Keratinocyte (primary cell): ENCODE measurements at regions not wholly inside any gene's neighbourhood (a gene's known extent, or its start where the extent isn't known, plus 50 kb on each side); places are given as distances from the start of the nearest gene placed in this dataset.

ENCODE experiments used
- DNase-seq: peaks from one replicate; pipeline ENCODE4 v3.0.0-alpha.2; 2011; ENCODE audit warnings: low read depth, missing footprints, low spot score
- FAIRE-seq: peaks from 2 replicates; lab custom pipeline; 2011; peaks lifted over from hg19 to GRCh38; lab: Jason Lieb, UNC
- H2AFZ ChIP-seq: 2 replicates; pipeline ENCODE4 v1.6.0; 2012; ENCODE audit warnings: low read length, control low read depth, inconsistent platforms; ENCODE audit not compliant: control insufficient read depth
- H3K27ac ChIP-seq: 2 replicates; pipeline ENCODE4 v1.5.1; 2011; ENCODE audit warnings: low read length; ENCODE audit not compliant: control insufficient read depth, insufficient read depth
- H3K27me3 ChIP-seq: 3 replicates; pipeline ENCODE4 v1.6.0; 2011; ENCODE audit warnings: low read length; ENCODE audit not compliant: control insufficient read depth, insufficient read depth; ENCODE audit errors: extremely low read depth
- H3K36me3 ChIP-seq, 2 experiments: 2 replicates in 1 of 2; 3 replicates in 1 of 2; pipeline ENCODE4 v1.5.1; 2011; ENCODE audit warnings: low read length in 2 of 2, mild to moderate bottlenecking in 1 of 2; ENCODE audit not compliant: control insufficient read depth in 2 of 2, insufficient read depth in 2 of 2; ENCODE audit errors: extremely low read depth in 1 of 2
- H3K4me1 ChIP-seq: 3 replicates; pipeline ENCODE4 v1.5.1; 2011; ENCODE audit warnings: low read length; ENCODE audit not compliant: control insufficient read depth, insufficient read depth; ENCODE audit errors: extremely low read depth
- H3K4me2 ChIP-seq: 3 replicates; pipeline ENCODE4 v1.6.0; 2011; ENCODE audit warnings: low read depth, low read length; ENCODE audit not compliant: control insufficient read depth, insufficient read depth; ENCODE audit errors: extremely low read depth
- H3K4me3 ChIP-seq, 3 experiments: fragments of 200-600 bp in 1 of 3; sonication (generic) in 1 of 3; 2 replicates in 2 of 3; 3 replicates in 1 of 3; pipeline ENCODE4 v1.5.1; 2011 to 2016; ENCODE audit warnings: low read length in 3 of 3, mild to moderate bottlenecking in 3 of 3, control low read depth in 2 of 3, inconsistent platforms in 1 of 3, low read depth in 1 of 3, mixed read lengths in 1 of 3, mixed run types in 1 of 3, moderate library complexity in 1 of 3; ENCODE audit not compliant: control insufficient read depth in 2 of 3, insufficient read depth in 2 of 3; ENCODE audit errors: extremely low read depth in 1 of 3
- H3K79me2 ChIP-seq: 2 replicates; pipeline ENCODE4 v1.6.0; 2012; ENCODE audit warnings: low read length; ENCODE audit not compliant: control insufficient read depth, insufficient read depth
- H3K9ac ChIP-seq: 3 replicates; pipeline ENCODE4 v1.6.0; 2011; ENCODE audit warnings: low read length; ENCODE audit not compliant: control insufficient read depth, insufficient read depth; ENCODE audit errors: extremely low read depth
- H3K9me1 ChIP-seq: 3 replicates; pipeline ENCODE4 v1.6.0; 2011; ENCODE audit warnings: low read length; ENCODE audit not compliant: control insufficient read depth, insufficient read depth; ENCODE audit errors: extremely low read depth
- H3K9me3 ChIP-seq: 2 replicates; pipeline ENCODE4 v1.5.1; 2012; ENCODE audit warnings: low read depth, low read length; ENCODE audit not compliant: control insufficient read depth
- H4K20me1 ChIP-seq: 3 replicates; pipeline ENCODE4 v1.6.0; 2011; ENCODE audit warnings: low read length; ENCODE audit not compliant: control insufficient read depth, insufficient read depth; ENCODE audit errors: extremely low read depth
- EZH2 ChIP-seq: IDR thresholded peaks from one replicate; pipeline ENCODE4 v1.6.1; 2012; ENCODE audit warnings: inconsistent platforms, mild to moderate bottlenecking, low read length, moderate library complexity
- dilution Hi-C: fragments of 300-500 bp; cut with MboI; formaldehyde crosslinking; loops from one replicate; pipeline ENCODE4 v1.7.0; 2020; ENCODE audit warnings: low sequenced_read_pairs; ENCODE audit not compliant: extremely low pct_ligation_motif_present
- TF ChIP-seq, protein P1 (sequence below), 3 experiments: IDR thresholded peaks in 1 of 3; conservative IDR thresholded peaks in 1 of 3; optimal IDR thresholded peaks in 1 of 3; 2 replicates in 2 of 3; 3 replicates in 1 of 3; pipeline versions ENCODE3 to v1.5.1; 2011; ENCODE audit warnings: low read length in 3 of 3, mild to moderate bottlenecking in 3 of 3, moderate library complexity in 2 of 3, control low read depth in 1 of 3, inconsistent platforms in 1 of 3; ENCODE audit not compliant: insufficient read depth in 2 of 3; ENCODE audit errors: extremely low read depth in 1 of 3

DNA sequence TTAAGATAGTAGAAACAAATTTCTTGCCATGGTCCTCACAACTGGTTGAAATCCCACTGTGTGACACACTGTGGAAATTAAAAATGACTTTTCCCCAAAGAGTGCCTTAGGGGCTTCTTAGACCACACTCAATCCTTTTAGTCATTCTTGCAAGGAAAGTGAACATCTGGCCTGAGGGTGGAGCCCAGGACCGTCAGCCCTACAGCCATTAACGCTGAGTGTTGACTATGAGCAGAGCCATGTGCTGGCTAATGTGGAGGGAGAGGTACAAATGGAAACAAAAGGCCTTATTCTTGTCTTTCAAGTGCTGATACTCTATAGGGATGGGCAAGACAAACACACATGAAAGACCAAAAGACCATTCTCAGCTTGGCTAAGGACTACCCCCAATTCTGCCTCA lies 456.5 kb downstream of the ZSWIM6 start:
- H3K9ac ChIP-seq, result no peak overlapping the region
- H4K20me1 ChIP-seq, result no peaks in the 10 kb centered on the region
- TF ChIP-seq EZH2, result no peak
- TF ChIP-seq, protein P1, sequence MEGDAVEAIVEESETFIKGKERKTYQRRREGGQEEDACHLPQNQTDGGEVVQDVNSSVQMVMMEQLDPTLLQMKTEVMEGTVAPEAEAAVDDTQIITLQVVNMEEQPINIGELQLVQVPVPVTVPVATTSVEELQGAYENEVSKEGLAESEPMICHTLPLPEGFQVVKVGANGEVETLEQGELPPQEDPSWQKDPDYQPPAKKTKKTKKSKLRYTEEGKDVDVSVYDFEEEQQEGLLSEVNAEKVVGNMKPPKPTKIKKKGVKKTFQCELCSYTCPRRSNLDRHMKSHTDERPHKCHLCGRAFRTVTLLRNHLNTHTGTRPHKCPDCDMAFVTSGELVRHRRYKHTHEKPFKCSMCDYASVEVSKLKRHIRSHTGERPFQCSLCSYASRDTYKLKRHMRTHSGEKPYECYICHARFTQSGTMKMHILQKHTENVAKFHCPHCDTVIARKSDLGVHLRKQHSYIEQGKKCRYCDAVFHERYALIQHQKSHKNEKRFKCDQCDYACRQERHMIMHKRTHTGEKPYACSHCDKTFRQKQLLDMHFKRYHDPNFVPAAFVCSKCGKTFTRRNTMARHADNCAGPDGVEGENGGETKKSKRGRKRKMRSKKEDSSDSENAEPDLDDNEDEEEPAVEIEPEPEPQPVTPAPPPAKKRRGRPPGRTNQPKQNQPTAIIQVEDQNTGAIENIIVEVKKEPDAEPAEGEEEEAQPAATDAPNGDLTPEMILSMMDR (optimal IDR thresholded peaks at IDR 0.05 in 1 of 3, IDR thresholded peaks at IDR 0.05 in 1 of 3, conservative IDR thresholded peaks at IDR 0.05 in 1 of 3; ENCODE audit: extremely low read depth in 1 of 3, insufficient read depth in 2 of 3, low read length in 3 of 3), result no peak
- no peak for DNase-seq
- no peaks in the 10 kb centered on the region for H3K9me3 ChIP-seq
- H3K79me2 ChIP-seq, result no peaks in the 10 kb centered on the region
- H3K27ac ChIP-seq, result no peak overlapping the region
- peaks cover 3% of the 10 kb centered on the region for H3K4me1 ChIP-seq
- H2AFZ ChIP-seq, result no peak overlapping the region
- H3K27me3 ChIP-seq, result no peaks in the 10 kb centered on the region
- dilution Hi-C loops, result no loop called here
- no peaks in the 10 kb centered on the region for H3K36me3 ChIP-seq
- H3K4me2 ChIP-seq, result no peak overlapping the region
- FAIRE-seq, result no peak
- H3K9me1 ChIP-seq, result no peaks in the 10 kb centered on the region
- H3K4me3 ChIP-seq, result no peak overlapping the region

DNA sequence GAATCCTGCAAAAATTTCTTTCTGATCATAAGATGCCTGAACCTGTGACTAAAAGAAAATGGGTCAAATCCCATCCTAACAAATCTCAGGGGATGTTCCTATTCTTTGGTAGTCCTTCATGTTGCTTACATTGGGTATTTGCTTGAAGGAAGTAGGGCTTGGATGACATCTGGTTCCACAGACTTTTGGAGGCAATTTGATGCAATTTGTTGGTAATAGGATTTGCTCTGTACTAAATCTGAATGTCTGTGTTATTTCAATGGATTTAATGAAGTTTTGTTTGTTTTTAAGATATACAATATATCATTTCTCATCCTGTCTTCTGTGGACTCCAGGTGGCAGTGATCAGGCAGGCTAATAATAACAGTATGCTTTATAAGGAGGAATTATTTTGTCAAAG lies 457.9 kb downstream of the ZSWIM6 start:
- FAIRE-seq (no peak), DNase-seq (no peak)
- Histone ChIP-seq H3K9ac (no peak overlapping the region), H4K20me1 (no peaks in the 10 kb centered on the region), H3K9me1 (no peaks in the 10 kb centered on the region), H2AFZ (no peak overlapping the region), H3K27me3 (no peaks in the 10 kb centered on the region), H3K79me2 (no peaks in the 10 kb centered on the region), H3K27ac (no peak overlapping the region), H3K4me1 (peaks cover 3% of the 10 kb centered on the region), H3K9me3 (no peaks in the 10 kb centered on the region), H3K36me3 (no peaks in the 10 kb centered on the region), H3K4me3 (no peak overlapping the region), H3K4me2 (no peak overlapping the region)
- dilution Hi-C loops, result no loop called here
- no peak for TF ChIP-seq EZH2
- TF ChIP-seq, protein P1 (optimal IDR thresholded peaks at IDR 0.05 in 1 of 3, IDR thresholded peaks at IDR 0.05 in 1 of 3, conservative IDR thresholded peaks at IDR 0.05 in 1 of 3; ENCODE audit: extremely low read depth in 1 of 3, insufficient read depth in 2 of 3, low read length in 3 of 3), result no peak
